Progenitor cell of endocrine pancreas (in vitro differentiated cells): ENCODE measurements at regions not wholly inside any gene's neighbourhood (a gene's known extent, or its start where the extent isn't known, plus 50 kb on each side); places are given as distances from the start of the nearest gene placed in this dataset.

Experiments used
- DNase-seq: peaks from one replicate; pipeline ENCODE4 v3.0.0; 2021; ENCODE audit warnings: low spot score; ENCODE audit not compliant: unreplicated experiment
- H3K27ac Mint-ChIP-seq: 2 replicates; pipeline ENCODE4 v1.8.0; 2021; ENCODE audit warnings: mild to moderate bottlenecking, moderate library complexity, mixed read lengths
- H3K27me3 Mint-ChIP-seq: 2 replicates; pipeline ENCODE4 v1.8.0; 2021; ENCODE audit warnings: mixed read lengths
- H3K36me3 Mint-ChIP-seq: 2 replicates; pipeline ENCODE4 v1.8.0; 2022; ENCODE audit warnings: mixed read lengths; ENCODE audit not compliant: insufficient read depth
- H3K4me1 Mint-ChIP-seq: 2 replicates; pipeline ENCODE4 v1.8.0; 2021; ENCODE audit warnings: low read depth, mixed read lengths
- H3K4me3 Mint-ChIP-seq: 2 replicates; pipeline ENCODE4 v1.8.0; 2021; ENCODE audit warnings: low read depth, mild to moderate bottlenecking, moderate library complexity, mixed read lengths
- H3K9me3 Mint-ChIP-seq: 2 replicates; pipeline ENCODE4 v1.8.0; 2021; ENCODE audit warnings: low read depth, mixed read lengths
- TF ChIP-seq, protein P1 (sequence below): fragments of 200-600 bp; sonication (generic); IDR thresholded peaks from one replicate; pipeline ENCODE4 v1.5.0; 2021; ENCODE audit warnings: antibody characterized with exemption, mild to moderate bottlenecking; ENCODE audit not compliant: unreplicated experiment

DNA sequence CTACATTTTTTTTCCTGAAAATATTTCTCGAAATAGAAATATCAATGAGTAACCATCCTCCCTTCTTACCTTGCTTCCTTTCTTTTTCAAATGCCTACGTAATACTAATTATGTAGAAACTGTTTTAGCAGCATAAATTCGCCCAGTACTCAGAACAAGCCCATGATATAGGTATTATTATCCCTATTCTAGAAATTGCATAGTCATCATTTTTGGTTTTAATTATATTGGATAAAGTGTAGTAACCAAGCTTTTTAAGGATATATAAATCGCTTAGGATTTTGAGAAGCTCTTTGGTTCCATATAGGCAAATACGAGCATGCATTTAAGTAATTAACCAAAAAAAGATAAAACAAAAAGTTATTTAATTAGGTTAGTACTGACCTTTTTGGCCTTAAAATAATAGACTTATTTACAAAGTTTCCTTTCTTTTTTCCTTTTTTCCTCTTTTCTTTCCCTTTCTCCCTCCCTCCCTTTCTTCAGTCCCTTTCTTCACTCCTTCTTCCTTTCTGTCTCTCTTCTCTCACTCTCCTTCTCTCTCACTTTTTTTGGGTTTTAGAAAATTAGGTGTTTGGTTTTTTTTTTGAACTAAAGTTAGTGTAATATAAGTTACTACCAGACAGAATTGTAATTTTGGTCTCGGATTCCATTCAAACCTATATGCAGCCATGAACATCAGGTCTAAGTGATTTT lies 457.7 kb downstream of the RFPL4B start:
- Mint-ChIP-seq H3K27me3 (no peaks in the 10 kb centered on the region), H3K9me3 (no peaks in the 10 kb centered on the region), H3K4me3 (no peak overlapping the region), H3K4me1 (no peaks in the 10 kb centered on the region), H3K36me3 (no peaks in the 10 kb centered on the region), H3K27ac (no peak overlapping the region)
- DNase-seq, result no peak
- TF ChIP-seq, protein P1, sequence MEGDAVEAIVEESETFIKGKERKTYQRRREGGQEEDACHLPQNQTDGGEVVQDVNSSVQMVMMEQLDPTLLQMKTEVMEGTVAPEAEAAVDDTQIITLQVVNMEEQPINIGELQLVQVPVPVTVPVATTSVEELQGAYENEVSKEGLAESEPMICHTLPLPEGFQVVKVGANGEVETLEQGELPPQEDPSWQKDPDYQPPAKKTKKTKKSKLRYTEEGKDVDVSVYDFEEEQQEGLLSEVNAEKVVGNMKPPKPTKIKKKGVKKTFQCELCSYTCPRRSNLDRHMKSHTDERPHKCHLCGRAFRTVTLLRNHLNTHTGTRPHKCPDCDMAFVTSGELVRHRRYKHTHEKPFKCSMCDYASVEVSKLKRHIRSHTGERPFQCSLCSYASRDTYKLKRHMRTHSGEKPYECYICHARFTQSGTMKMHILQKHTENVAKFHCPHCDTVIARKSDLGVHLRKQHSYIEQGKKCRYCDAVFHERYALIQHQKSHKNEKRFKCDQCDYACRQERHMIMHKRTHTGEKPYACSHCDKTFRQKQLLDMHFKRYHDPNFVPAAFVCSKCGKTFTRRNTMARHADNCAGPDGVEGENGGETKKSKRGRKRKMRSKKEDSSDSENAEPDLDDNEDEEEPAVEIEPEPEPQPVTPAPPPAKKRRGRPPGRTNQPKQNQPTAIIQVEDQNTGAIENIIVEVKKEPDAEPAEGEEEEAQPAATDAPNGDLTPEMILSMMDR, result no peak

DNA sequence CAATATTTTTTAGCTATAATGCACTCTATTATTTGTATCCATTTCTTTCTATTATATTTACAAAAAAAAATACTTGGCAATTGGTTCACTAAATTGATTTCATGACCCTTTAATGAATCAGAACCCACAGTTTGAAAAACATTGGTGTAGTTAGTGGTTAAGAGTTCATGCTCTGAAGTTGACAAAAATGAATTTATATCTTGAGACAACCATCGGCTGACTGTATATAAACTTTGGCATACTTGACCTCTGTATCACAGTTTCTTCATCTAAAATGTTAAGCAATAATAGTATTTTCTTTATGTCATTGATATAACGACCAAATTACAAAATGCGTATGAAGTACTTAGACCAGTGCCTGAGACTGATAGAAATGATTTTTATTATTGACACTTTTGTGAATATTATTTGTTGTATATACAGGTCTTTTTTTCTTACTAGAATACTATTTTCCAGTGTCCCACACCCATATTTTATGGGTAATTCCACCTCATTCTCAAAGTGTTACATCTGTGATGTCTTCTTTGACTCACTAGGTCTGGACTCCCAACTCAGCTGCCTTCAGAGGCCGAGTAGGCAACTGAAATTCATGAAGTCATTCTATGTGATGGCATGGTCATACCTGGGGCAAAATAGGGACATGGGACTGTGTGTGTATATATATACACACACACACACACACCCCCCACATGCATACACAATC lies 459.2 kb downstream of the RFPL4B start:
- Mint-ChIP-seq H3K36me3 (no peaks in the 10 kb centered on the region), H3K4me1 (no peaks in the 10 kb centered on the region), H3K4me3 (no peak overlapping the region), H3K27ac (no peak overlapping the region), H3K27me3 (no peaks in the 10 kb centered on the region), H3K9me3 (no peaks in the 10 kb centered on the region)
- DNase-seq, result no peak
- TF ChIP-seq, protein P1, result no peak

DNA sequence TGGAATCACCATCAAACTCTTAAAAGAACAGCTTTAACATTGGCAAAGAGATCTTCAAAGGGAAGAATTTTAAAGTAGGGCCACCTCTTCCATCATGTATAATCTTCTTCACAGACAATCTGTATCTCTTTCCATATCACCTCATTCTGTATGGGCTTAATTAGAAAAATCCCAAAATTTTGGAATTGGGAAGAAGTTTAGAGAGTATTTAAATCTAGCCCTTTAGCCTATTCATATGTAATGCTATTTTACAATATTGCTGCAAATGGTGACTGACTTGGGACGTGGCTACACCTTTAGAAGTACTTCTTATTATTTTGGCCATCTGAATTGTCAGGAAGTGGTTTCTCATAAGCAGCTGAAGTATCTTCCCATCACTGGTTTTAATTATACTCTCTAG lies 474.3 kb downstream of the RFPL4B start:
- Mint-ChIP-seq H3K4me3 (no peak overlapping the region), H3K27ac (no peak overlapping the region), H3K36me3 (no peaks in the 10 kb centered on the region), H3K27me3 (no peaks in the 10 kb centered on the region), H3K4me1 (peaks cover 1% of the 10 kb centered on the region), H3K9me3 (no peaks in the 10 kb centered on the region)
- TF ChIP-seq, protein P1, result no peak
- DNase-seq, result no peak

DNA sequence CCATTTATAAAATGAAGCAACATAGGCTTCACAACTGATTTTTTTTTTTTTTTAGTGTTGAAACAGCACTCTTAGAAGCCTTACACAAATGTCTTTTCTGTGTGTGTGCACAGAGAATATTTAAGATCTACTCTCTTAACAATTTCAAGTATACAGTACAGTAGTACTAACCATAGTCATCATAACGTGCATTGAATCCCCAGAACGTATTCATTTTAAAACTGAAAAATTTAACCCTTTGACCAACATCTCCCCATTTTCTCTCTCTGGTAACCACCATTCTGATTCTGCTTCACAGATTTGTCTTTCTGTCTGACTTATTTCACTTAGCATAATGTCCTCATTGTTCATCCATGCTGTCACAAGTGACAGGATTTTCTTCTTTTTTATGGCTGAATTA lies 475.6 kb downstream of the RFPL4B start:
- TF ChIP-seq, protein P1, result no peak
- H3K9me3 Mint-ChIP-seq, result no peaks in the 10 kb centered on the region
- DNase-seq, result no peak
- H3K4me3 Mint-ChIP-seq, result no peak overlapping the region
- H3K4me1 Mint-ChIP-seq, result peaks cover 1% of the 10 kb centered on the region
- H3K36me3 Mint-ChIP-seq, result no peaks in the 10 kb centered on the region
- H3K27ac Mint-ChIP-seq, result no peak overlapping the region
- H3K27me3 Mint-ChIP-seq, result no peaks in the 10 kb centered on the region

DNA sequence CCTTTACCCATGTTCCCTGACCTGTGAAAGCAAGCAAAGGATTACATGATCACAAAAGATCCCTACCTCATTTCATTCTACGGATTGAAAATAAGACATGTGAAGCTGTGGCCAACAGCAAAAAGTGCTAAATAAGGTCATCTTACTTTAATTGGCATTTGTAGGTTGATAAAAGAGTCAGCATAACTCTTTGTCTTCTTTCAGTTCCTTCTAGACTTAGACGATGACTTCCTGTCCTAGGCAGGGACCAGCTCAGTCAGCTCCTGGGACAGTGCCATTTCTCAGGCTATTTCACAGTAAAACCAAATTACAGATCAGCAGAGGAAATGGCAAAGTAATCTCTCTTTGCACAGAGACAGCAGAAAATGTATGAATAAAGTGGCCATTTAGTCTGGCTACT lies 480.7 kb downstream of the RFPL4B start:
- Mint-ChIP-seq H3K27ac (no peak overlapping the region), H3K9me3 (no peaks in the 10 kb centered on the region), H3K4me3 (no peak overlapping the region), H3K4me1 (peaks cover 1% of the 10 kb centered on the region), H3K36me3 (no peaks in the 10 kb centered on the region), H3K27me3 (no peaks in the 10 kb centered on the region)
- no peak for DNase-seq
- TF ChIP-seq, protein P1, result no peak
